ENCODE measurements at regions not wholly inside any gene's neighbourhood (a gene's known extent, or its start where the extent isn't known, plus 50 kb on each side); places are given as distances from the start of the nearest gene placed in this dataset.

DNA sequence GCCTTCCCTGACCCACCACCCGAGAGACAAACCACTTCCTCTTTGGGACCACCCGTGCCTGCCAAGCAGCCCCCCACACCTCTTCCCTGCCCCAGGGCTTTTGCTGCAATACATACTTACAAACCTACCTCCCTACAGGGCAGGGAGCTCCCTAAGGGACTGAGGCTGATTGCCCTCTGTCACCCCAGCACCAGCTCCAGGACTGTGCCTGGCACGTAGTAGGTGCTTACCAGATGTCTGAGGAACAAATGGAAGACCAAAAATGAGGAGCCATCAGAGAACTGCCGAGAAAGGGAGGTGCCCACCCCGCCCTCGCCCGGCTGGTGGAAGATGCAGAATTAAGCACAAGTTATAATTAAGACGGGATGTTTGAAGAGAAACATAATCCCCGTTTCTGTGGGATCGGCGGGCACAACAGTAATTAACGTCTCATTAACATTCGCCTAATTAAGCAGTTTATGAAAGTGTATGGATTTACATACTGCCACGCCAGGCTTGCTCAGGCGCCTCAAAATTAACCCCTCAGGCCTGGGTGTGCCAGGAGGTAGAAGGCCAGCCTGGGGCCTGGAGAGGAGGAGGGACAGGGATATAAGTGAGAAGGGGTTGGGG is 130.1 kb upstream of the LINGO1 start:
- no peak for DNase-seq (ENCODE audit: low read depth)
- TF ChIP-seq, protein P1, sequence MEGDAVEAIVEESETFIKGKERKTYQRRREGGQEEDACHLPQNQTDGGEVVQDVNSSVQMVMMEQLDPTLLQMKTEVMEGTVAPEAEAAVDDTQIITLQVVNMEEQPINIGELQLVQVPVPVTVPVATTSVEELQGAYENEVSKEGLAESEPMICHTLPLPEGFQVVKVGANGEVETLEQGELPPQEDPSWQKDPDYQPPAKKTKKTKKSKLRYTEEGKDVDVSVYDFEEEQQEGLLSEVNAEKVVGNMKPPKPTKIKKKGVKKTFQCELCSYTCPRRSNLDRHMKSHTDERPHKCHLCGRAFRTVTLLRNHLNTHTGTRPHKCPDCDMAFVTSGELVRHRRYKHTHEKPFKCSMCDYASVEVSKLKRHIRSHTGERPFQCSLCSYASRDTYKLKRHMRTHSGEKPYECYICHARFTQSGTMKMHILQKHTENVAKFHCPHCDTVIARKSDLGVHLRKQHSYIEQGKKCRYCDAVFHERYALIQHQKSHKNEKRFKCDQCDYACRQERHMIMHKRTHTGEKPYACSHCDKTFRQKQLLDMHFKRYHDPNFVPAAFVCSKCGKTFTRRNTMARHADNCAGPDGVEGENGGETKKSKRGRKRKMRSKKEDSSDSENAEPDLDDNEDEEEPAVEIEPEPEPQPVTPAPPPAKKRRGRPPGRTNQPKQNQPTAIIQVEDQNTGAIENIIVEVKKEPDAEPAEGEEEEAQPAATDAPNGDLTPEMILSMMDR (IDR thresholded peaks at IDR 0.05; ENCODE audit: insufficient read depth, low read depth, low read length, missing control alignments): no peak
- H3K4me3 ChIP-seq (ENCODE audit: low read depth, low read length): no peak overlapping the region

GRCh38 chr15:77759896-77760592 is 127.3 kb upstream of the LINGO1 start:
- DNase-seq (ENCODE audit: low read depth): no peak
- H3K4me3 ChIP-seq (ENCODE audit: low read depth, low read length): no peak overlapping the region
- TF ChIP-seq, protein P1 (IDR thresholded peaks at IDR 0.05; ENCODE audit: insufficient read depth, low read depth, low read length, missing control alignments): no peak

DNA sequence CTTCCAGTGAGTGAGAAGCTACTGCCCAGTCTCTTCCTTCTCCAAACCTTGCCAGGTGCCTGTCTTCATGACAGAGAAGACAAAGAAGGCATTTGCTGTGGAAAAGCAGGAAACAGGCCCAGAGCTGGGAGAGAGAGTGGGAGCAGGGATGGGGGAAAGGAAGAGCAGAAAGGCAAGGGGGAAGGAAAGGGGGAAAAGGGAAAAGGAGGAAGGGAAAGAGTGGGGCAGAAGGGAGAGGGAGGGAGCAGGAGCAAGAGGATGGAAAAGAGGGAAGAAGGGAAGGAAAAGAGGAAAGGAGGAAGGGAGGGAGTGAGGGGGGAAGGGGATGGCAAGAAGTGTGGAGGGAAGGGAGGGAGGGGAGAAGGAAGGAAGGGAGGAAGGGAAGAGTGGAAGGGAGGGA is 121.2 kb upstream of the LINGO1 start:
- no peak for DNase-seq (ENCODE audit: low read depth)
- TF ChIP-seq, protein P1 (IDR thresholded peaks at IDR 0.05; ENCODE audit: insufficient read depth, low read depth, low read length, missing control alignments): no peak

DNA sequence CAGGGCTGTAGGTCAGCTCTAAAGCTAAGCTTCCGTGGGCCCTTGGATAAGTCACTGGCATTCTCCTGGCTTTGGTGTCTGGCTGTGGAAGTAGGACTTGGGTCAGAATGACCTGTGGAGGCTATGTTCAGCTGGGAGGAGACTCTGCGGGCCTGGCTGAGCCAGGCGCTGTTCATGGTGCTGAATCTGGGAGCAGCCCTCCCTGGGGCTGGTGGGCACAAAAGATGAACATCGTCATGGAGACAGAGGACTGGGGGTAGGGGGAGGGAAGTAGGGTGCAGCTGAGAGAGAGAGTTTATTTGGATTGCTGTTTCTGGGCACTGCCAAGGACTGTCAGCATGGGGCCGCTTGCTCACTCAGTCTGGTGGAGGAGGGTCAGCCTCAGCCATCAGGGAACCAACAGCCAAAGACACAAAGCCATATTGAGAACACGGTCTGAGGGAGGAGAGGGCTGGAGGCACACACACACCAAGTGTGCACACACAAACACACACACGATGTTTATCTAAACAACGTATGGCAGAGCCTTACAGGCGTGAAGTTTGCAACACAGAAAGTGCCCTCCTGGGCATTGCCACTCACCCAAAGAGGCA is 120.7 kb upstream of the LINGO1 start:
- DNase-seq (ENCODE audit: low read depth): peak; percentile 10
- TF ChIP-seq, protein P1 (IDR thresholded peaks at IDR 0.05; ENCODE audit: insufficient read depth, low read depth, low read length, missing control alignments): no peak
- no peak overlapping the region for H3K4me3 ChIP-seq (ENCODE audit: low read depth, low read length)

More for the DNA sequence above, 121.2 kb upstream of the LINGO1 start:
- no peak overlapping the region for H3K4me3 ChIP-seq (ENCODE audit: low read depth, low read length)

DNA sequence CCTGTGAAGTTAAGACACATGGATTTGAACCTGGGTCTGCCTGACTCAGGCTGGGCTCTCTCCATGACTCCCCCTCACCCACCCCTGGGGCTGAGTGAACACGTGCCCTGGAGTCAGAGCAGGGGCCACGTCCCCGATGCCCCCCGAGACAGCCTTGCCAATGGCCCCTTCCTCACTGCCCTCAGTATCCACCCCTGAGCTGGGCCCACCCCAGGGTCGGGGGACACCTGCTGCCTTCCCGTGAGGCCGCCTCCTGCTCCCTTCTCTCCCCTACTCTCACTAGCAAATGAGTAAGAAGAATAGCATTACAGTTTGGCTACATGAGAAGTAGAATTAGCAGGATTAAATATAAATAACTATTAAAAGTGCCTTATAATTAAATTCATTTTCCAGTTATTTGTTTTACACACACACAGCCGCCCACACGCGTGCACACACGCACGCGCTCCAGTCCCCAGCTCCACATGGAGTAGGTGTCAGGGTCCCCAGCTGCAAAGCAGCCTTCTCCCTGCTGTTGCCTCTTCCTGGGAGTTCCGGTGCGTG is 117.4 kb upstream of the LINGO1 start:
- no peak overlapping the region for H3K4me3 ChIP-seq (ENCODE audit: low read depth, low read length)
- TF ChIP-seq, protein P1 (IDR thresholded peaks at IDR 0.05; ENCODE audit: insufficient read depth, low read depth, low read length, missing control alignments): no peak
- no peak for DNase-seq (ENCODE audit: low read depth)

GRCh38 chr15:77749236-77749997 is 116.7 kb upstream of the LINGO1 start:
- H3K4me3 ChIP-seq (ENCODE audit: low read depth, low read length): no peak overlapping the region
- no peak for DNase-seq (ENCODE audit: low read depth)
- TF ChIP-seq, protein P1 (IDR thresholded peaks at IDR 0.05; ENCODE audit: insufficient read depth, low read depth, low read length, missing control alignments): no peak

All from GM12865 (cell line).